ENCODE measurements at regions not wholly inside any gene's neighbourhood (a gene's known extent, or its start where the extent isn't known, plus 50 kb on each side); places are given as distances from the start of the nearest gene placed in this dataset.

DNA sequence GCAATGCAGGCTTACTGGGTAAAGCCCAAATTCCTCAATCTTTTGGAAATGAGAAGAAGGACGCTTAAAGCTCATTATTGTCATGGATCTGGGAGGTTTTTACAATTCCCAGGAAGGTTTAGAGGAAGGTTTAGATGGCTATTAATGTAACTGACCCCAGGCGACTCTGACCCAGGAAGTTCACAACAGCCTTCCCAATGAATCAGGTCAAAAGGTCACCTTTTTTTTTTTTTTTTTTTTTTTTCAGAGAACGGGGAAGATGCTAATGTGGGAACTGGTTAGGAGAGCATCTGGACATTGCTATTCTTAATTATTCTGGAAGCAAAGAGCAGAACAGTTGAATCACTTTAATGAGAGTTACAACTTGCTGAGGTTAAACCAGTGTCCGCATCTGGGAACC lies 149.9 kb upstream of the ITGB1 start:
- H3K9me3 ChIP-seq (ENCODE audit: insufficient read depth, low read length): no peaks in the 10 kb centered on the region
- no peaks in the 10 kb centered on the region for H3K79me2 ChIP-seq (ENCODE audit: low read length)
- no peak overlapping the region for H3K4me3 ChIP-seq (ENCODE audit: low read length)
- H3K36me3 ChIP-seq (replicated peaks; ENCODE audit: low read depth, low read length): no peaks in the 10 kb centered on the region
- TF ChIP-seq EZH2phosphoT487 (IDR thresholded peaks at IDR 0.05; ENCODE audit: low read depth): no peak
- TF ChIP-seq, protein P1, sequence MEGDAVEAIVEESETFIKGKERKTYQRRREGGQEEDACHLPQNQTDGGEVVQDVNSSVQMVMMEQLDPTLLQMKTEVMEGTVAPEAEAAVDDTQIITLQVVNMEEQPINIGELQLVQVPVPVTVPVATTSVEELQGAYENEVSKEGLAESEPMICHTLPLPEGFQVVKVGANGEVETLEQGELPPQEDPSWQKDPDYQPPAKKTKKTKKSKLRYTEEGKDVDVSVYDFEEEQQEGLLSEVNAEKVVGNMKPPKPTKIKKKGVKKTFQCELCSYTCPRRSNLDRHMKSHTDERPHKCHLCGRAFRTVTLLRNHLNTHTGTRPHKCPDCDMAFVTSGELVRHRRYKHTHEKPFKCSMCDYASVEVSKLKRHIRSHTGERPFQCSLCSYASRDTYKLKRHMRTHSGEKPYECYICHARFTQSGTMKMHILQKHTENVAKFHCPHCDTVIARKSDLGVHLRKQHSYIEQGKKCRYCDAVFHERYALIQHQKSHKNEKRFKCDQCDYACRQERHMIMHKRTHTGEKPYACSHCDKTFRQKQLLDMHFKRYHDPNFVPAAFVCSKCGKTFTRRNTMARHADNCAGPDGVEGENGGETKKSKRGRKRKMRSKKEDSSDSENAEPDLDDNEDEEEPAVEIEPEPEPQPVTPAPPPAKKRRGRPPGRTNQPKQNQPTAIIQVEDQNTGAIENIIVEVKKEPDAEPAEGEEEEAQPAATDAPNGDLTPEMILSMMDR (IDR thresholded peaks at IDR 0.05; ENCODE audit: low read depth, low read length): no peak
- H2AFZ ChIP-seq (ENCODE audit: low read depth, low read length): no peak overlapping the region
- H3K27ac ChIP-seq (ENCODE audit: low read length): no peak overlapping the region
- no peak overlapping the region for H3K4me2 ChIP-seq (ENCODE audit: low read length)
- peaks cover 5% of the 10 kb centered on the region; the same call in 1 of the 2 replicates for H3K4me1 ChIP-seq (ENCODE audit: low read length)
- no peak overlapping the region for H3K9ac ChIP-seq (ENCODE audit: low read length)
- H3K27me3 ChIP-seq (ENCODE audit: low read depth, low read length): peaks cover 52% of the 10 kb centered on the region
- H4K20me1 ChIP-seq (ENCODE audit: insufficient read depth, low read length): no peaks in the 10 kb centered on the region

DNA sequence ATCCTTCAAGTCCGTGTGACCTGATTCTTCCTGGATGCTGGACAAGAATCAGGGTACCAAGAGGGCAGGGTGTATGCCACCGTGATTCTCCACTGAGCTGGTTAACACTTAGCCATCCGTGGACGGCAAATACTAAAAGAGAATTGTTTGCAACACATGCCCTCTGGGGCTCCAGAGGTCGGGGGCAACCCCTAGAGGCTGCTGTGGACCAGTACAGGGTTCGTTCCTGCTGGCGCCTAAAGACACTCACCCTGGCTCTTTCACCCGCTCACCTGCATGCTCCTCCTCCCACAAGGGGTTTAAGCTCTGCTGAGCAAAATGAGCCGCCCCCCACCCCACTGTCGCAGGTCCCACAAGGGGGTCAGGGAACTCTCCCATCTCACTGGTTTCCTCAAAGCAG lies 148.7 kb upstream of the ITGB1 start:
- no peak for TF ChIP-seq EZH2phosphoT487 (IDR thresholded peaks at IDR 0.05; ENCODE audit: low read depth)
- TF ChIP-seq, protein P1 (IDR thresholded peaks at IDR 0.05; ENCODE audit: low read depth, low read length): no peak; the same call in 1 of the 2 replicates
- Histone ChIP-seq H4K20me1 (ENCODE audit: insufficient read depth, low read length) (no peaks in the 10 kb centered on the region), H3K9me3 (ENCODE audit: insufficient read depth, low read length) (no peaks in the 10 kb centered on the region), H3K4me3 (ENCODE audit: low read length) (no peak overlapping the region), H3K4me1 (ENCODE audit: low read length) (peaks cover 10% of the 10 kb centered on the region), H3K27me3 (ENCODE audit: low read depth, low read length) (peaks cover 52% of the 10 kb centered on the region), H2AFZ (ENCODE audit: low read depth, low read length) (no peak overlapping the region), H3K79me2 (ENCODE audit: low read length) (no peaks in the 10 kb centered on the region), H3K27ac (ENCODE audit: low read length) (no peak overlapping the region), H3K9ac (ENCODE audit: low read length) (no peak overlapping the region), H3K36me3 (replicated peaks; ENCODE audit: low read depth, low read length) (no peaks in the 10 kb centered on the region), H3K4me2 (ENCODE audit: low read length) (no peak overlapping the region)

DNA sequence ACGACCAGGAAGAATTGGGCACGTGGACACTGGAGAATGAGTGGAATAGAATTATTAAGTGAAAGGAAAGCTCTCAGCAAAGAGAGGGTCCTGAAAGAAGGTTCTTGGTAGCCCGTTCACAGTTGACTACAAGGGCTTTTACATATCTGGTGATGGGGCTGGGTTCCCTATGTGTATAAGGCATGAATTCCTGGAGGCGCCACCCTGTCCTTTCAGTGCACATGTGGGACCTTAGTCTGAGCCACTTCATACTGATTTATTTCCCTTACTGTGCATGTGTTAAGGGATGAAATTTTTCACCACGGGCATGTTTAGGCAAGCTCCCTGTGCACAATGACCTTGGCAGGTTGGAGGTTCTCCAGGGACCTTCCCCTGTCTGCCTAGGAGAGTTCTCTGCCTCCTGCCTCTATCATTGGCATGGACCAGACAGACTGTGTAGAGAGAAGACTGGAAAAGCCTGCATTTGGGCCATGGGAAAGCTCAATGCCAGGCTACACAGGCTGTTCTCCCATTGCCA lies 145.9 kb upstream of the ITGB1 start:
- Histone ChIP-seq H3K27ac (ENCODE audit: low read length) (no peak overlapping the region), H4K20me1 (ENCODE audit: insufficient read depth, low read length) (no peaks in the 10 kb centered on the region), H3K27me3 (ENCODE audit: low read depth, low read length) (peaks cover 28% of the 10 kb centered on the region), H2AFZ (ENCODE audit: low read depth, low read length) (no peak overlapping the region), H3K4me1 (ENCODE audit: low read length) (peaks cover 19% of the 10 kb centered on the region), H3K4me2 (ENCODE audit: low read length) (no peak overlapping the region), H3K9me3 (ENCODE audit: insufficient read depth, low read length) (no peaks in the 10 kb centered on the region), H3K36me3 (replicated peaks; ENCODE audit: low read depth, low read length) (no peaks in the 10 kb centered on the region), H3K4me3 (ENCODE audit: low read length) (no peak overlapping the region), H3K79me2 (ENCODE audit: low read length) (no peaks in the 10 kb centered on the region), H3K9ac (ENCODE audit: low read length) (no peak overlapping the region)
- TF ChIP-seq EZH2phosphoT487 (IDR thresholded peaks at IDR 0.05; ENCODE audit: low read depth): no peak
- TF ChIP-seq, protein P1 (IDR thresholded peaks at IDR 0.05; ENCODE audit: low read depth, low read length): no peak

DNA sequence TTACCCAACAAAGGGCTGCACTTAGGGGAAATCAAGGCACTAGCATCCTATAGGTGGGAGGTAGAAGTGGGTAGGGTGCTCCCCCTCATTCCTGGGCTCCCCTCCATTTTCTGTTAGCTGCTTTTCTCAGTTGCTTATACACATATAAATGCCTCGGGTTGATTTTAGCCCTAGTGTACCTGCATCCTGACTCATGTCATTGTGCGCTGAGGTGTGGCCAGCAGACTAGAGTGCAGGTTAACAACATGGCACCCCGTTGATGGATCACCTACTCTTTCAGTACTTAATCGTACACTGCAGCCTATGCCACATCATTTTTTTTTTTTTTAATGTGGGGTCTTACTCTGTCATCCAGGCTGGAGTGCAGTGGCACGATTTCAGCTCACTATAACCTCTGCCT lies 144.0 kb upstream of the ITGB1 start:
- H3K4me2 ChIP-seq (ENCODE audit: low read length): peak overlapping the region; percentile 26; the same call in 1 of the 2 replicates
- H3K4me1 ChIP-seq (ENCODE audit: low read length): peaks cover 21% of the 10 kb centered on the region
- H3K9ac ChIP-seq (ENCODE audit: low read length): no peak overlapping the region
- H3K9me3 ChIP-seq (ENCODE audit: insufficient read depth, low read length): no peaks in the 10 kb centered on the region
- peaks cover 11% of the 10 kb centered on the region for H3K27me3 ChIP-seq (ENCODE audit: low read depth, low read length)
- no peak for TF ChIP-seq EZH2phosphoT487 (IDR thresholded peaks at IDR 0.05; ENCODE audit: low read depth)
- TF ChIP-seq, protein P1 (IDR thresholded peaks at IDR 0.05; ENCODE audit: low read depth, low read length): no peak
- H3K4me3 ChIP-seq (ENCODE audit: low read length): no peak overlapping the region
- no peak overlapping the region for H3K27ac ChIP-seq (ENCODE audit: low read length)
- no peaks in the 10 kb centered on the region for H4K20me1 ChIP-seq (ENCODE audit: insufficient read depth, low read length)
- H2AFZ ChIP-seq (ENCODE audit: low read depth, low read length): no peak overlapping the region
- no peaks in the 10 kb centered on the region for H3K36me3 ChIP-seq (replicated peaks; ENCODE audit: low read depth, low read length)
- H3K79me2 ChIP-seq (ENCODE audit: low read length): no peaks in the 10 kb centered on the region
